ENCODE measurements at regions not wholly inside any gene's neighbourhood (a gene's known extent, or its start where the extent isn't known, plus 50 kb on each side); places are given as distances from the start of the nearest gene placed in this dataset.

DNA sequence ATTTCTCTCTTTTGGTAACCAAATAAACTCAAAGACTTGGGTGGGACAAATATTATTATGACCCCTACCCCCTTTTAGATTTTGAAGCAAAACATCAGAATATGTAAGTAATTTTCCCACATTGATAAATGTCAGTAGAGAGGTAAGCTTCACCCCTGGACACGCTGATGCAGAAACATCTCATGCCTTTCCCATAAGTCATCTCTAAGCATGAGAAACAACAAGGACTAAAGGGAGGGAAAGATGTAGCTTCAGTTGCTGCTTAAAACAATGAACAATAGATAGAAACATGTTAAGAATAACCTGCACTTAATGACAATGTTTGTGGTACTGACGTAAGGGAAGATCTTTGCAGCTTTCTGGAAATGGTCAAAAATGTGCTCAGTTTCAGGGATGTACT, 56.3 kb upstream of the SLC8A3 start:
- Histone ChIP-seq H3K36me3 (ENCODE audit: control insufficient read depth in 1 of 2, insufficient read depth in 2 of 2, low read length in 2 of 2) (no peaks in the 10 kb centered on the region), H3K9me2 (ENCODE audit: insufficient read depth) (no peaks in the 10 kb centered on the region), H3K79me2 (ENCODE audit: insufficient read depth, low read length) (no peaks in the 10 kb centered on the region), H3K4me1 (ENCODE audit: control insufficient read depth in 1 of 2, insufficient read depth in 2 of 2, low read length in 2 of 2) (no peaks in the 10 kb centered on the region), H3K27ac (ENCODE audit: low read depth, low read length) (no peak overlapping the region), H3K4me3 (replicated peaks in 1 of 2; ENCODE audit: low read depth in 1 of 2, low read length in 2 of 2) (no peak overlapping the region), H3K4me2 (ENCODE audit: low read length) (no peak overlapping the region), H4K20me1 (ENCODE audit: insufficient read depth) (no peaks in the 10 kb centered on the region), H3K27me3 (ENCODE audit: insufficient read depth, low read length) (peaks cover 13% of the 10 kb centered on the region; the same call in 1 of the 2 replicates), H3K9me3 (ENCODE audit: control insufficient read depth in 1 of 2, insufficient read depth in 1 of 2, low read depth in 1 of 2, low read length in 2 of 2) (no peaks in the 10 kb centered on the region), H3K9ac (ENCODE audit: low read length) (no peak overlapping the region), H2AFZ (ENCODE audit: low read depth, low read length, poor library complexity, severe bottlenecking) (no peak overlapping the region)
- ChIA-PET POLR2A (no interaction called here), RAD21 (ENCODE audit: low non-redundant PET in 1 of 2, low total read pairs in 2 of 2, uncharacterized antibody in 2 of 2, unreplicated experiment in 2 of 2) (no interaction called here), CTCF (no interaction called here)
- ATAC-seq (no peak), DNase-seq (ENCODE audit: low read depth, low spot score) (no peak)
- TF ChIP-seq EGR1 (IDR thresholded peaks at IDR 0.05; ENCODE audit: low read depth), result no peak
- no peak for TF ChIP-seq EZH2 (IDR thresholded peaks at IDR 0.05)
- no peak for TF ChIP-seq SIN3A (IDR thresholded peaks at IDR 0.05; ENCODE audit: low read depth)
- no peak for TF ChIP-seq SRF (IDR thresholded peaks at IDR 0.05; ENCODE audit: low read depth)
- intact Hi-C loops (cut with micrococcal nuclease), result no loop called here
- no TSS peak for BruUV-seq (replicated peaks)

DNA sequence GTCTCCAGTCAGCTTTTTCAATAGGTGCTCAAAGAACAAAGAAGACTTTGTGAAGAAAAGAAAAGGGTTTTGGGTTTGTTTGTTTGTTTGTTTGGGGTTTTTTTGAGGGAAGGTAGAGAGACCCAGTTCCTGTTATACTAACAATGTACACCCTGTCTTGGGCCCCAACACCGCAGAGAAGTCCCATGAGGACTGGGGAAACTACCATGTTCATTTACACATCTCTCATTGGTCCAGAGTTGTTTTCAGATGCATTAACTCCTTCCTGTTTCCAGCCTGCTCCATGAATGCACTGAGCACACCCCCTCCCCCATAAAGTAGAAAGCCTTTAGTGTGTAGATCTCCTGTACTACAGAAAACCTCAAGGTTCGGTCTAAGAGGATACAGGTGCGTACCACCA, 51.1 kb upstream of the SLC8A3 start:
- Histone ChIP-seq H3K4me2 (ENCODE audit: low read length) (no peak overlapping the region), H3K27ac (ENCODE audit: low read depth, low read length) (no peak overlapping the region), H3K79me2 (ENCODE audit: insufficient read depth, low read length) (no peaks in the 10 kb centered on the region), H3K4me3 (replicated peaks in 1 of 2; ENCODE audit: low read depth in 1 of 2, low read length in 2 of 2) (no peak overlapping the region), H3K36me3 (ENCODE audit: control insufficient read depth in 1 of 2, insufficient read depth in 2 of 2, low read length in 2 of 2) (no peaks in the 10 kb centered on the region), H3K9me2 (ENCODE audit: insufficient read depth) (no peaks in the 10 kb centered on the region), H3K9ac (ENCODE audit: low read length) (no peak overlapping the region), H4K20me1 (ENCODE audit: insufficient read depth) (no peaks in the 10 kb centered on the region), H3K9me3 (ENCODE audit: control insufficient read depth in 1 of 2, insufficient read depth in 1 of 2, low read depth in 1 of 2, low read length in 2 of 2) (no peaks in the 10 kb centered on the region), H3K27me3 (ENCODE audit: insufficient read depth, low read length) (peaks cover 20% of the 10 kb centered on the region), H2AFZ (ENCODE audit: low read depth, low read length, poor library complexity, severe bottlenecking) (no peak overlapping the region), H3K4me1 (ENCODE audit: control insufficient read depth in 1 of 2, insufficient read depth in 2 of 2, low read length in 2 of 2) (no peaks in the 10 kb centered on the region)
- TF ChIP-seq POLR2AphosphoS5 (IDR thresholded peaks at IDR 0.05; ENCODE audit: low read depth, low read length) (no peak), SIN3A (IDR thresholded peaks at IDR 0.05; ENCODE audit: low read depth) (no peak), CBX3 (IDR thresholded peaks at IDR 0.05; ENCODE audit: low read depth) (no peak), JUND (IDR thresholded peaks at IDR 0.05) (no peak), SP1 (IDR thresholded peaks at IDR 0.05; ENCODE audit: low read depth) (no peak), FOSL1 (IDR thresholded peaks at IDR 0.05; ENCODE audit: low read depth) (no peak), EZH2phosphoT487 (IDR thresholded peaks at IDR 0.05; ENCODE audit: borderline replicate concordance) (no peak)
- TF ChIP-seq, protein P1, sequence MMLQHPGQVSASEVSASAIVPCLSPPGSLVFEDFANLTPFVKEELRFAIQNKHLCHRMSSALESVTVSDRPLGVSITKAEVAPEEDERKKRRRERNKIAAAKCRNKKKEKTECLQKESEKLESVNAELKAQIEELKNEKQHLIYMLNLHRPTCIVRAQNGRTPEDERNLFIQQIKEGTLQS (IDR thresholded peaks at IDR 0.05), result no peak
- TF ChIP-seq, protein P2, sequence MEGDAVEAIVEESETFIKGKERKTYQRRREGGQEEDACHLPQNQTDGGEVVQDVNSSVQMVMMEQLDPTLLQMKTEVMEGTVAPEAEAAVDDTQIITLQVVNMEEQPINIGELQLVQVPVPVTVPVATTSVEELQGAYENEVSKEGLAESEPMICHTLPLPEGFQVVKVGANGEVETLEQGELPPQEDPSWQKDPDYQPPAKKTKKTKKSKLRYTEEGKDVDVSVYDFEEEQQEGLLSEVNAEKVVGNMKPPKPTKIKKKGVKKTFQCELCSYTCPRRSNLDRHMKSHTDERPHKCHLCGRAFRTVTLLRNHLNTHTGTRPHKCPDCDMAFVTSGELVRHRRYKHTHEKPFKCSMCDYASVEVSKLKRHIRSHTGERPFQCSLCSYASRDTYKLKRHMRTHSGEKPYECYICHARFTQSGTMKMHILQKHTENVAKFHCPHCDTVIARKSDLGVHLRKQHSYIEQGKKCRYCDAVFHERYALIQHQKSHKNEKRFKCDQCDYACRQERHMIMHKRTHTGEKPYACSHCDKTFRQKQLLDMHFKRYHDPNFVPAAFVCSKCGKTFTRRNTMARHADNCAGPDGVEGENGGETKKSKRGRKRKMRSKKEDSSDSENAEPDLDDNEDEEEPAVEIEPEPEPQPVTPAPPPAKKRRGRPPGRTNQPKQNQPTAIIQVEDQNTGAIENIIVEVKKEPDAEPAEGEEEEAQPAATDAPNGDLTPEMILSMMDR (IDR thresholded peaks at IDR 0.05 in 2 of 3, conservative IDR thresholded peaks at IDR 0.05 in 1 of 3; ENCODE audit: borderline replicate concordance in 1 of 3, insufficient read depth in 1 of 3, low read depth in 2 of 3, low read length in 2 of 3), result no peak
- TF ChIP-seq, protein P3, sequence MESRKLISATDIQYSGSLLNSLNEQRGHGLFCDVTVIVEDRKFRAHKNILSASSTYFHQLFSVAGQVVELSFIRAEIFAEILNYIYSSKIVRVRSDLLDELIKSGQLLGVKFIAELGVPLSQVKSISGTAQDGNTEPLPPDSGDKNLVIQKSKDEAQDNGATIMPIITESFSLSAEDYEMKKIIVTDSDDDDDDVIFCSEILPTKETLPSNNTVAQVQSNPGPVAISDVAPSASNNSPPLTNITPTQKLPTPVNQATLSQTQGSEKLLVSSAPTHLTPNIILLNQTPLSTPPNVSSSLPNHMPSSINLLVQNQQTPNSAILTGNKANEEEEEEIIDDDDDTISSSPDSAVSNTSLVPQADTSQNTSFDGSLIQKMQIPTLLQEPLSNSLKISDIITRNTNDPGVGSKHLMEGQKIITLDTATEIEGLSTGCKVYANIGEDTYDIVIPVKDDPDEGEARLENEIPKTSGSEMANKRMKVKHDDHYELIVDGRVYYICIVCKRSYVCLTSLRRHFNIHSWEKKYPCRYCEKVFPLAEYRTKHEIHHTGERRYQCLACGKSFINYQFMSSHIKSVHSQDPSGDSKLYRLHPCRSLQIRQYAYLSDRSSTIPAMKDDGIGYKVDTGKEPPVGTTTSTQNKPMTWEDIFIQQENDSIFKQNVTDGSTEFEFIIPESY (IDR thresholded peaks at IDR 0.05; ENCODE audit: extremely low read depth, insufficient replicate concordance, low read length), result no peak
- BruUV-seq (replicated peaks), result no TSS peak
- no peak for DNase-seq (ENCODE audit: low read depth, low spot score)
- ChIA-PET CTCF (no interaction called here), RAD21 (ENCODE audit: low non-redundant PET in 1 of 2, low total read pairs in 2 of 2, uncharacterized antibody in 2 of 2, unreplicated experiment in 2 of 2) (no interaction called here), POLR2A (no interaction called here)
- intact Hi-C loops (cut with micrococcal nuclease), result no loop called here
- no peak for ATAC-seq
